ENCODE measurements at regions not wholly inside any gene's neighbourhood (a gene's known extent, or its start where the extent isn't known, plus 50 kb on each side); places are given as distances from the start of the nearest gene placed in this dataset.

DNA sequence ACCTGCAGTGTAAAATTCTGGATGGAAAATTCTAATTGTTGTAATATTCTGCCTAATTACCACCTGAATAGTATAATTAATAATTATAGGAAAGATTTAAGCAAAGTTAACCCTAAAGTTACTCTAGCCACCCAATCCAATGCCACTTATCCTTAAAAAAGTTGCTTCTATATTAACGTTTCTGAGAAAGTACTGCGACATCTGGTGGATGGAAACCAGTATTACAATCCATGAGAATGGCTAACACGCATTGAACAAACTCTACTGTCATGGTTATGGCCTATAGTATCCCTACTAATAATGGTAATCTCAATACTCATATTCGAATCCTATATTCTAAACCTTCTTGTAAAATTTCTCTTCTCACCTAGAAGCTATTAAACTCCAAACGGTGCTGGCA, 1551.8 kb downstream of the SLITRK1 start:
- TF ChIP-seq, protein P1, sequence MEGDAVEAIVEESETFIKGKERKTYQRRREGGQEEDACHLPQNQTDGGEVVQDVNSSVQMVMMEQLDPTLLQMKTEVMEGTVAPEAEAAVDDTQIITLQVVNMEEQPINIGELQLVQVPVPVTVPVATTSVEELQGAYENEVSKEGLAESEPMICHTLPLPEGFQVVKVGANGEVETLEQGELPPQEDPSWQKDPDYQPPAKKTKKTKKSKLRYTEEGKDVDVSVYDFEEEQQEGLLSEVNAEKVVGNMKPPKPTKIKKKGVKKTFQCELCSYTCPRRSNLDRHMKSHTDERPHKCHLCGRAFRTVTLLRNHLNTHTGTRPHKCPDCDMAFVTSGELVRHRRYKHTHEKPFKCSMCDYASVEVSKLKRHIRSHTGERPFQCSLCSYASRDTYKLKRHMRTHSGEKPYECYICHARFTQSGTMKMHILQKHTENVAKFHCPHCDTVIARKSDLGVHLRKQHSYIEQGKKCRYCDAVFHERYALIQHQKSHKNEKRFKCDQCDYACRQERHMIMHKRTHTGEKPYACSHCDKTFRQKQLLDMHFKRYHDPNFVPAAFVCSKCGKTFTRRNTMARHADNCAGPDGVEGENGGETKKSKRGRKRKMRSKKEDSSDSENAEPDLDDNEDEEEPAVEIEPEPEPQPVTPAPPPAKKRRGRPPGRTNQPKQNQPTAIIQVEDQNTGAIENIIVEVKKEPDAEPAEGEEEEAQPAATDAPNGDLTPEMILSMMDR (tag by site-specific recombination; IDR thresholded peaks at IDR 0.05), result no peak
- no peak for TF ChIP-seq SALL2 (tag by site-specific recombination; IDR thresholded peaks at IDR 0.05; ENCODE audit: borderline replicate concordance)
- TF ChIP-seq, protein P2, sequence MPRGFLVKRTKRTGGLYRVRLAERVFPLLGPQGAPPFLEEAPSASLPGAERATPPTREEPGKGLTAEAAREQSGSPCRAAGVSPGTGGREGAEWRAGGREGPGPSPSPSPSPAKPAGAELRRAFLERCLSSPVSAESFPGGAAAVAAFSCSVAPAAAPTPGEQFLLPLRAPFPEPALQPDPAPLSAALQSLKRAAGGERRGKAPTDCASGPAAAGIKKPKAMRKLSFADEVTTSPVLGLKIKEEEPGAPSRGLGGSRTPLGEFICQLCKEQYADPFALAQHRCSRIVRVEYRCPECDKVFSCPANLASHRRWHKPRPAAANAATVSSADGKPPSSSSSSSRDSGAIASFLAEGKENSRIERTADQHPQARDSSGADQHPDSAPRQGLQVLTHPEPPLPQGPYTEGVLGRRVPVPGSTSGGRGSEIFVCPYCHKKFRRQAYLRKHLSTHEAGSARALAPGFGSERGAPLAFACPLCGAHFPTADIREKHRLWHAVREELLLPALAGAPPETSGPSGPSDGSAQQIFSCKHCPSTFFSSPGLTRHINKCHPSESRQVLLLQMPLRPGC (tag by site-specific recombination; IDR thresholded peaks at IDR 0.05), result no peak
- TF ChIP-seq, protein P3, sequence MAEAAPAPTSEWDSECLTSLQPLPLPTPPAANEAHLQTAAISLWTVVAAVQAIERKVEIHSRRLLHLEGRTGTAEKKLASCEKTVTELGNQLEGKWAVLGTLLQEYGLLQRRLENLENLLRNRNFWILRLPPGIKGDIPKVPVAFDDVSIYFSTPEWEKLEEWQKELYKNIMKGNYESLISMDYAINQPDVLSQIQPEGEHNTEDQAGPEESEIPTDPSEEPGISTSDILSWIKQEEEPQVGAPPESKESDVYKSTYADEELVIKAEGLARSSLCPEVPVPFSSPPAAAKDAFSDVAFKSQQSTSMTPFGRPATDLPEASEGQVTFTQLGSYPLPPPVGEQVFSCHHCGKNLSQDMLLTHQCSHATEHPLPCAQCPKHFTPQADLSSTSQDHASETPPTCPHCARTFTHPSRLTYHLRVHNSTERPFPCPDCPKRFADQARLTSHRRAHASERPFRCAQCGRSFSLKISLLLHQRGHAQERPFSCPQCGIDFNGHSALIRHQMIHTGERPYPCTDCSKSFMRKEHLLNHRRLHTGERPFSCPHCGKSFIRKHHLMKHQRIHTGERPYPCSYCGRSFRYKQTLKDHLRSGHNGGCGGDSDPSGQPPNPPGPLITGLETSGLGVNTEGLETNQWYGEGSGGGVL (tag by site-specific recombination; IDR thresholded peaks at IDR 0.05), result no peak
- TF ChIP-seq, protein P4, sequence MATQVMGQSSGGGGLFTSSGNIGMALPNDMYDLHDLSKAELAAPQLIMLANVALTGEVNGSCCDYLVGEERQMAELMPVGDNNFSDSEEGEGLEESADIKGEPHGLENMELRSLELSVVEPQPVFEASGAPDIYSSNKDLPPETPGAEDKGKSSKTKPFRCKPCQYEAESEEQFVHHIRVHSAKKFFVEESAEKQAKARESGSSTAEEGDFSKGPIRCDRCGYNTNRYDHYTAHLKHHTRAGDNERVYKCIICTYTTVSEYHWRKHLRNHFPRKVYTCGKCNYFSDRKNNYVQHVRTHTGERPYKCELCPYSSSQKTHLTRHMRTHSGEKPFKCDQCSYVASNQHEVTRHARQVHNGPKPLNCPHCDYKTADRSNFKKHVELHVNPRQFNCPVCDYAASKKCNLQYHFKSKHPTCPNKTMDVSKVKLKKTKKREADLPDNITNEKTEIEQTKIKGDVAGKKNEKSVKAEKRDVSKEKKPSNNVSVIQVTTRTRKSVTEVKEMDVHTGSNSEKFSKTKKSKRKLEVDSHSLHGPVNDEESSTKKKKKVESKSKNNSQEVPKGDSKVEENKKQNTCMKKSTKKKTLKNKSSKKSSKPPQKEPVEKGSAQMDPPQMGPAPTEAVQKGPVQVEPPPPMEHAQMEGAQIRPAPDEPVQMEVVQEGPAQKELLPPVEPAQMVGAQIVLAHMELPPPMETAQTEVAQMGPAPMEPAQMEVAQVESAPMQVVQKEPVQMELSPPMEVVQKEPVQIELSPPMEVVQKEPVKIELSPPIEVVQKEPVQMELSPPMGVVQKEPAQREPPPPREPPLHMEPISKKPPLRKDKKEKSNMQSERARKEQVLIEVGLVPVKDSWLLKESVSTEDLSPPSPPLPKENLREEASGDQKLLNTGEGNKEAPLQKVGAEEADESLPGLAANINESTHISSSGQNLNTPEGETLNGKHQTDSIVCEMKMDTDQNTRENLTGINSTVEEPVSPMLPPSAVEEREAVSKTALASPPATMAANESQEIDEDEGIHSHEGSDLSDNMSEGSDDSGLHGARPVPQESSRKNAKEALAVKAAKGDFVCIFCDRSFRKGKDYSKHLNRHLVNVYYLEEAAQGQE (tag by site-specific recombination; IDR thresholded peaks at IDR 0.05), result no peak
- TF ChIP-seq PRDM1 (tag by site-specific recombination; IDR thresholded peaks at IDR 0.05), result no peak
- TF ChIP-seq ZNF394 (tag by site-specific recombination; IDR thresholded peaks at IDR 0.05; ENCODE audit: borderline replicate concordance), result no peak
- no peak for TF ChIP-seq ZFP37 (tag by site-specific recombination; IDR thresholded peaks at IDR 0.05)
- TF ChIP-seq KLF10 (tag by site-specific recombination; IDR thresholded peaks at IDR 0.05), result no peak
- TF ChIP-seq ZBTB21 (tag by site-specific recombination; IDR thresholded peaks at IDR 0.05), result no peak
